ENCODE measurements at regions not wholly inside any gene's neighbourhood (a gene's known extent, or its start where the extent isn't known, plus 50 kb on each side); places are given as distances from the start of the nearest gene placed in this dataset.
"Not testable (repeated sequence)": the region's sequence is repeated elsewhere in the genome, so short reads cannot be mapped to it uniquely, and the experiment has no call there.

- no peak for TF ChIP-seq CTCF (IDR thresholded peaks at IDR 0.05; ENCODE audit: low read depth, low read length)
- no peak for DNase-seq (ENCODE audit: low read depth in 2 of 2)
- no peak overlapping the region for H3K4me3 ChIP-seq (replicated peaks in 1 of 2; ENCODE audit: low read depth in 2 of 2, low read length in 2 of 2)
Measured at GRCh38 chr7:22051886-22052673, 106.4 kb upstream of the CDCA7L start.

GRCh38 chr7:22049766-22050500 is 104.2 kb upstream of the CDCA7L start:
- no peak overlapping the region for H3K4me3 ChIP-seq (replicated peaks in 1 of 2; ENCODE audit: low read depth in 2 of 2, low read length in 2 of 2)
- TF ChIP-seq CTCF (IDR thresholded peaks at IDR 0.05; ENCODE audit: low read depth, low read length), result no peak
- DNase-seq (ENCODE audit: low read depth in 2 of 2), result no peak

- peak in 1 of 2 donors; percentile 5 for DNase-seq (ENCODE audit: low read depth in 2 of 2)
- TF ChIP-seq CTCF (IDR thresholded peaks at IDR 0.05; ENCODE audit: low read depth, low read length), result no peak
- H3K4me3 ChIP-seq (replicated peaks in 1 of 2; ENCODE audit: low read depth in 2 of 2, low read length in 2 of 2), result no peak overlapping the region
Measured at GRCh38 chr7:22043367-22043766, 97.7 kb upstream of the CDCA7L start.

GRCh38 chr7:22040923-22041595 is 95.4 kb upstream of the CDCA7L start:
- no peak overlapping the region for H3K4me3 ChIP-seq (replicated peaks in 1 of 2; ENCODE audit: low read depth in 2 of 2, low read length in 2 of 2)
- DNase-seq (ENCODE audit: low read depth in 2 of 2), result no peak
- no peak for TF ChIP-seq CTCF (IDR thresholded peaks at IDR 0.05; ENCODE audit: low read depth, low read length)

GRCh38 chr7:22039670-22040069 is 94.0 kb upstream of the CDCA7L start:
- no peak overlapping the region for H3K4me3 ChIP-seq (replicated peaks in 1 of 2; ENCODE audit: low read depth in 2 of 2, low read length in 2 of 2)
- DNase-seq (ENCODE audit: low read depth in 2 of 2), result no peak
- no peak for TF ChIP-seq CTCF (IDR thresholded peaks at IDR 0.05; ENCODE audit: low read depth, low read length)

GRCh38 chr7:22032356-22032755 is 86.7 kb upstream of the CDCA7L start:
- not testable (repeated sequence) for DNase-seq (ENCODE audit: low read depth in 2 of 2); H3K4me3 ChIP-seq (replicated peaks in 1 of 2; ENCODE audit: low read depth in 2 of 2, low read length in 2 of 2)

- DNase-seq (ENCODE audit: low read depth in 2 of 2); H3K4me3 ChIP-seq (replicated peaks in 1 of 2; ENCODE audit: low read depth in 2 of 2, low read length in 2 of 2): not testable (repeated sequence)
Measured at GRCh38 chr7:22028656-22029055, 83.0 kb upstream of the CDCA7L start.
